Neural cell (in vitro differentiated cells): ENCODE measurements at regions not wholly inside any gene's neighbourhood (a gene's known extent, or its start where the extent isn't known, plus 50 kb on each side); places are given as distances from the start of the nearest gene placed in this dataset.

Experiments
- H2AFZ ChIP-seq: fragments of 200-600, 300-800 bp; sonication (generic), shearing (Covaris generic); 2 replicates; pipeline ENCODE4 v1.6.0; 2014; ENCODE audit warnings: low read depth, mild to moderate bottlenecking, antibody characterized with exemption, low read length, moderate library complexity
- H3F3A ChIP-seq: fragments of 200-600 bp; shearing (Covaris generic); 2 replicates; pipeline ENCODE4 v1.6.1; 2016; ENCODE audit warnings: mild to moderate bottlenecking, moderate library complexity, mixed read lengths, antibody characterized with exemption, low read length; ENCODE audit not compliant: insufficient read depth, poor library complexity, severe bottlenecking
- H3K27ac ChIP-seq: fragments of 200-600, 300-800 bp; sonication (generic), shearing (Covaris generic); 2 replicates; pipeline ENCODE4 v1.5.1; 2014; ENCODE audit warnings: mild to moderate bottlenecking, low read length, moderate library complexity
- H3K27me3 ChIP-seq: fragments of 300-800, 200-600 bp; sonication (generic), shearing (Covaris generic); 2 replicates; pipeline ENCODE4 v1.6.0; 2014; ENCODE audit warnings: mild to moderate bottlenecking, low read depth, low read length, moderate library complexity; ENCODE audit not compliant: insufficient read depth
- H3K36me3 ChIP-seq: fragments of 300-800, 200-600 bp; sonication (generic), shearing (Covaris generic); 2 replicates; pipeline ENCODE4 v1.5.1; 2014; ENCODE audit warnings: mild to moderate bottlenecking, antibody characterized with exemption, low read length, moderate library complexity; ENCODE audit not compliant: insufficient read depth
- H3K4me2 ChIP-seq: fragments of 300-800, 200-600 bp; sonication (generic), shearing (Covaris generic); 2 replicates; pipeline ENCODE4 v1.6.0; 2014; ENCODE audit warnings: mild to moderate bottlenecking, low read length
- H3K4me3 ChIP-seq: fragments of 300-800, 200-600 bp; sonication (generic), shearing (Covaris generic); 2 replicates; pipeline ENCODE4 v1.5.1; 2014; ENCODE audit warnings: mild to moderate bottlenecking, low read length, moderate library complexity
- H3K79me2 ChIP-seq: fragments of 200-600 bp; shearing (Covaris generic); replicated peaks from 2 replicates; pipeline ENCODE4 v1.6.0; 2014; ENCODE audit warnings: mild to moderate bottlenecking, low read length, moderate library complexity; ENCODE audit not compliant: insufficient read depth
- H3K9ac ChIP-seq: fragments of 300-800, 200-600 bp; sonication (generic), shearing (Covaris generic); 2 replicates; pipeline ENCODE4 v1.6.1; 2016; ENCODE audit warnings: mild to moderate bottlenecking, low read length, mixed read lengths
- H3K9me2 ChIP-seq: fragments of 200-600 bp; shearing (Covaris generic); 2 replicates; pipeline ENCODE4 v1.6.1; 2016; ENCODE audit warnings: mild to moderate bottlenecking, low read length, mixed read lengths; ENCODE audit not compliant: insufficient read depth
- H3K9me3 ChIP-seq: fragments of 200-600, 300-800 bp; sonication (generic), shearing (Covaris generic); 2 replicates; pipeline ENCODE4 v1.6.1; 2016; ENCODE audit warnings: mild to moderate bottlenecking, mixed run types, low read length, moderate library complexity, mixed read lengths
- H4K20me1 ChIP-seq: fragments of 200-600 bp; shearing (Covaris generic); 2 replicates; pipeline ENCODE4 v1.6.1; 2016; ENCODE audit warnings: mild to moderate bottlenecking, mixed run types; ENCODE audit not compliant: insufficient read depth
- CTCF ChIP-seq: fragments of 450-650 bp; IDR thresholded peaks from 2 replicates; pipeline ENCODE4 v1.5.1; 2014; ENCODE audit warnings: antibody characterized with exemption, mild to moderate bottlenecking, moderate library complexity; ENCODE audit not compliant: poor library complexity, severe bottlenecking
- EP300 ChIP-seq: fragments of 450-650 bp; conservative IDR thresholded peaks from 2 replicates; pipeline ENCODE4 v1.6.1; 2014; ENCODE audit warnings: antibody characterized with exemption, mild to moderate bottlenecking, moderate library complexity; ENCODE audit not compliant: poor library complexity, severe bottlenecking
- EZH2 ChIP-seq: fragments of 200-600, 300-800 bp; shearing (Covaris generic), sonication (generic); IDR thresholded peaks from 2 replicates; pipeline ENCODE4 v1.6.1; 2014; ENCODE audit warnings: antibody characterized with exemption, low read length, borderline replicate concordance, mild to moderate bottlenecking; ENCODE audit not compliant: insufficient read depth, poor library complexity, severe bottlenecking
- MXI1 ChIP-seq: fragments of 450-650 bp; conservative IDR thresholded peaks from 2 replicates; pipeline ENCODE4 v1.6.1; 2014; ENCODE audit warnings: antibody characterized with exemption, mild to moderate bottlenecking; ENCODE audit not compliant: poor library complexity, severe bottlenecking
- POLR2AphosphoS5 ChIP-seq: IDR thresholded peaks from 2 replicates; pipeline ENCODE4 v1.6.1; 2012
- RAD21 ChIP-seq: fragments of 450-650 bp; conservative IDR thresholded peaks from 2 replicates; pipeline ENCODE4 v1.6.1; 2014; ENCODE audit warnings: antibody characterized with exemption, mild to moderate bottlenecking, moderate library complexity
- REST ChIP-seq: IDR thresholded peaks from 2 replicates; pipeline ENCODE4 v1.6.1; 2012; ENCODE audit warnings: borderline replicate concordance
- SMC3 ChIP-seq: fragments of 450-650 bp; conservative IDR thresholded peaks from 2 replicates; pipeline ENCODE4 v1.6.1; 2014; ENCODE audit warnings: antibody characterized with exemption, mild to moderate bottlenecking, moderate library complexity; ENCODE audit not compliant: poor library complexity
- TAF1 ChIP-seq: IDR thresholded peaks from 2 replicates; pipeline ENCODE4 v1.6.1; 2012; ENCODE audit warnings: low read depth

GRCh38 chr10:6891924-6892323 is 311.8 kb upstream of the PRKCQ start:
- Histone ChIP-seq H3K9me2 (no peaks in the 10 kb centered on the region), H3K79me2 (no peaks in the 10 kb centered on the region), H3K27ac (no peak overlapping the region), H4K20me1 (no peaks in the 10 kb centered on the region), H3K9ac (no peak overlapping the region), H3K4me2 (no peak overlapping the region), H3K4me3 (no peak overlapping the region), H3F3A (no peaks in the 10 kb centered on the region), H3K9me3 (no peaks in the 10 kb centered on the region), H3K36me3 (no peaks in the 10 kb centered on the region), H2AFZ (no peak overlapping the region), H3K27me3 (no peaks in the 10 kb centered on the region)
- no peak for TF ChIP-seq SMC3
- no peak for TF ChIP-seq EP300
- no peak for TF ChIP-seq REST
- no peak for TF ChIP-seq MXI1
- no peak for TF ChIP-seq CTCF

GRCh38 chr10:6889718-6890117 is 309.6 kb upstream of the PRKCQ start:
- no peaks in the 10 kb centered on the region for H3F3A ChIP-seq
- no peaks in the 10 kb centered on the region for H3K27me3 ChIP-seq
- H3K4me2 ChIP-seq: no peak overlapping the region
- H3K36me3 ChIP-seq: no peaks in the 10 kb centered on the region
- H3K9me2 ChIP-seq: no peaks in the 10 kb centered on the region
- TF ChIP-seq SMC3: no peak
- TF ChIP-seq POLR2AphosphoS5: no peak
- no peak for TF ChIP-seq MXI1
- no peak for TF ChIP-seq REST
- no peak for TF ChIP-seq EP300
- TF ChIP-seq RAD21: no peak
- no peak for TF ChIP-seq TAF1
- TF ChIP-seq EZH2: no peak
- TF ChIP-seq CTCF: no peak
- no peaks in the 10 kb centered on the region for H4K20me1 ChIP-seq
- no peak overlapping the region for H3K27ac ChIP-seq
- H3K9me3 ChIP-seq: no peaks in the 10 kb centered on the region
- H2AFZ ChIP-seq: no peak overlapping the region
- no peaks in the 10 kb centered on the region for H3K79me2 ChIP-seq
- H3K4me3 ChIP-seq: no peak overlapping the region
- H3K9ac ChIP-seq: no peak overlapping the region
